ENCODE measurements at regions not wholly inside any gene's neighbourhood (a gene's known extent, or its start where the extent isn't known, plus 50 kb on each side); places are given as distances from the start of the nearest gene placed in this dataset.
A peak's percentile ranks its signal among the peaks of the same experiment; 100 is the strongest.

GRCh38 chr2:219967247-219968245, 340.1 kb downstream of the SLC4A3 start:
- Histone ChIP-seq H3K4me1 (no peaks in the 10 kb centered on the region), H3K27ac (no peak overlapping the region), H3K36me3 (no peaks in the 10 kb centered on the region), H3K27me3 (no peaks in the 10 kb centered on the region), H3K9me3 (no peaks in the 10 kb centered on the region), H3K4me3 (no peak overlapping the region)
- TF ChIP-seq CTCF (IDR thresholded peaks at IDR 0.05) = no peak
- ATAC-seq = no peak
- DNase-seq = no peak
- intact Hi-C loops (cut with DNase I) = no loop called here

GRCh38 chr2:219968685-219969345, 341.4 kb downstream of the SLC4A3 start:
- Histone ChIP-seq H3K36me3 (no peaks in the 10 kb centered on the region), H3K4me1 (no peaks in the 10 kb centered on the region), H3K27ac (no peak overlapping the region), H3K9me3 (no peaks in the 10 kb centered on the region), H3K27me3 (no peaks in the 10 kb centered on the region), H3K4me3 (no peak overlapping the region)
- no peak for TF ChIP-seq CTCF (IDR thresholded peaks at IDR 0.05)
- DNase-seq (no peak), ATAC-seq (peak; percentile 33)
- intact Hi-C loops (cut with DNase I) = no loop called here

- DNase-seq (no peak), ATAC-seq (no peak)
- Histone ChIP-seq H3K27ac (no peak overlapping the region), H3K9me3 (no peaks in the 10 kb centered on the region), H3K36me3 (no peaks in the 10 kb centered on the region), H3K4me3 (no peak overlapping the region), H3K27me3 (no peaks in the 10 kb centered on the region), H3K4me1 (no peaks in the 10 kb centered on the region)
- no peak for TF ChIP-seq CTCF (IDR thresholded peaks at IDR 0.05)
- intact Hi-C loops (cut with DNase I) = no loop called here
These were observed 342.1 kb downstream of the SLC4A3 start for GRCh38 chr2:219969508-219969907.

- Histone ChIP-seq H3K27me3 (no peaks in the 10 kb centered on the region), H3K4me1 (no peaks in the 10 kb centered on the region), H3K9me3 (no peaks in the 10 kb centered on the region), H3K36me3 (no peaks in the 10 kb centered on the region), H3K4me3 (no peak overlapping the region), H3K27ac (no peak overlapping the region)
- intact Hi-C loops (cut with DNase I) = no loop called here
- DNase-seq = no peak
- no peak for ATAC-seq
- TF ChIP-seq CTCF (IDR thresholded peaks at IDR 0.05) = no peak
These were observed 345.7 kb downstream of the SLC4A3 start for GRCh38 chr2:219973136-219973535.

- ATAC-seq = no peak
These were observed 349.4 kb downstream of the SLC4A3 start for GRCh38 chr2:219976871-219977270.

More at GRCh38 chr2:219976871-219977270, 349.4 kb downstream of the SLC4A3 start:
- DNase-seq = no peak
- TF ChIP-seq CTCF (IDR thresholded peaks at IDR 0.05) = no peak
- no peaks in the 10 kb centered on the region for H3K4me1 ChIP-seq
- no peaks in the 10 kb centered on the region for H3K9me3 ChIP-seq
- H3K36me3 ChIP-seq = no peaks in the 10 kb centered on the region
- intact Hi-C loops (cut with DNase I) = no loop called here
- H3K27ac ChIP-seq = no peak overlapping the region
- no peak overlapping the region for H3K4me3 ChIP-seq
- no peaks in the 10 kb centered on the region for H3K27me3 ChIP-seq
